ENCODE measurements at regions not wholly inside any gene's neighbourhood (a gene's known extent, or its start where the extent isn't known, plus 50 kb on each side); places are given as distances from the start of the nearest gene placed in this dataset.

GRCh38 chr17:54666559-54666958, 234.1 kb upstream of the TOM1L1 start:
- TF ChIP-seq YY1 (IDR thresholded peaks at IDR 0.05; ENCODE audit: extremely low read depth, insufficient replicate concordance, low read depth, low read length), result no peak
- TF ChIP-seq RAD21 (IDR thresholded peaks at IDR 0.05; ENCODE audit: low read depth), result no peak
- no peak for TF ChIP-seq POLR2AphosphoS5 (IDR thresholded peaks at IDR 0.05; ENCODE audit: low read depth, low read length)
- TF ChIP-seq, protein P1, sequence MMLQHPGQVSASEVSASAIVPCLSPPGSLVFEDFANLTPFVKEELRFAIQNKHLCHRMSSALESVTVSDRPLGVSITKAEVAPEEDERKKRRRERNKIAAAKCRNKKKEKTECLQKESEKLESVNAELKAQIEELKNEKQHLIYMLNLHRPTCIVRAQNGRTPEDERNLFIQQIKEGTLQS (IDR thresholded peaks at IDR 0.05), result no peak
- TF ChIP-seq SP1 (IDR thresholded peaks at IDR 0.05; ENCODE audit: low read depth), result no peak
- TF ChIP-seq ELF1 (IDR thresholded peaks at IDR 0.05; ENCODE audit: borderline replicate concordance, low read depth), result no peak
- TF ChIP-seq SRF (IDR thresholded peaks at IDR 0.05; ENCODE audit: low read depth), result no peak
- no peak for TF ChIP-seq POLR2A (IDR thresholded peaks at IDR 0.05; ENCODE audit: borderline replicate concordance, extremely low read depth, insufficient read depth, insufficient read length)
- TF ChIP-seq, protein P2, sequence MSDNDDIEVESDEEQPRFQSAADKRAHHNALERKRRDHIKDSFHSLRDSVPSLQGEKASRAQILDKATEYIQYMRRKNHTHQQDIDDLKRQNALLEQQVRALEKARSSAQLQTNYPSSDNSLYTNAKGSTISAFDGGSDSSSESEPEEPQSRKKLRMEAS (IDR thresholded peaks at IDR 0.05), result no peak
- TF ChIP-seq CBX3 (IDR thresholded peaks at IDR 0.05; ENCODE audit: low read depth), result no peak
- TF ChIP-seq EZH2 (IDR thresholded peaks at IDR 0.05), result no peak
- TF ChIP-seq EZH2phosphoT487 (IDR thresholded peaks at IDR 0.05; ENCODE audit: borderline replicate concordance), result no peak
- TF ChIP-seq, protein P3, sequence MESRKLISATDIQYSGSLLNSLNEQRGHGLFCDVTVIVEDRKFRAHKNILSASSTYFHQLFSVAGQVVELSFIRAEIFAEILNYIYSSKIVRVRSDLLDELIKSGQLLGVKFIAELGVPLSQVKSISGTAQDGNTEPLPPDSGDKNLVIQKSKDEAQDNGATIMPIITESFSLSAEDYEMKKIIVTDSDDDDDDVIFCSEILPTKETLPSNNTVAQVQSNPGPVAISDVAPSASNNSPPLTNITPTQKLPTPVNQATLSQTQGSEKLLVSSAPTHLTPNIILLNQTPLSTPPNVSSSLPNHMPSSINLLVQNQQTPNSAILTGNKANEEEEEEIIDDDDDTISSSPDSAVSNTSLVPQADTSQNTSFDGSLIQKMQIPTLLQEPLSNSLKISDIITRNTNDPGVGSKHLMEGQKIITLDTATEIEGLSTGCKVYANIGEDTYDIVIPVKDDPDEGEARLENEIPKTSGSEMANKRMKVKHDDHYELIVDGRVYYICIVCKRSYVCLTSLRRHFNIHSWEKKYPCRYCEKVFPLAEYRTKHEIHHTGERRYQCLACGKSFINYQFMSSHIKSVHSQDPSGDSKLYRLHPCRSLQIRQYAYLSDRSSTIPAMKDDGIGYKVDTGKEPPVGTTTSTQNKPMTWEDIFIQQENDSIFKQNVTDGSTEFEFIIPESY (IDR thresholded peaks at IDR 0.05; ENCODE audit: extremely low read depth, insufficient replicate concordance, low read length), result no peak
- no peak for TF ChIP-seq ZFX (IDR thresholded peaks at IDR 0.05)
- H3K4me2 ChIP-seq (ENCODE audit: low read length), result no peak overlapping the region
- no peaks in the 10 kb centered on the region for H3K27me3 ChIP-seq (ENCODE audit: insufficient read depth, low read length)
- peaks cover 30 to 45% of the 10 kb centered on the region in 2 experiments; a peak in 2 of 4 replicates for H3K9me3 ChIP-seq (ENCODE audit: control insufficient read depth in 1 of 2, insufficient read depth in 1 of 2, low read depth in 1 of 2, low read length in 2 of 2)
- no TSS peak for BruUV-seq (replicated peaks)
- no peak overlapping the region for H3K9ac ChIP-seq (ENCODE audit: low read length)
- ChIA-PET CTCF (no interaction called here), RAD21 (ENCODE audit: low non-redundant PET in 1 of 2, low total read pairs in 2 of 2, uncharacterized antibody in 2 of 2, unreplicated experiment in 2 of 2) (no interaction called here), POLR2A (no interaction called here)
- no peaks in the 10 kb centered on the region for H4K20me1 ChIP-seq (ENCODE audit: insufficient read depth)
- no peaks in the 10 kb centered on the region for H3K4me1 ChIP-seq (ENCODE audit: control insufficient read depth in 1 of 2, insufficient read depth in 2 of 2, low read length in 2 of 2)
- H3K79me2 ChIP-seq (ENCODE audit: insufficient read depth, low read length), result no peaks in the 10 kb centered on the region
- no peak for DNase-seq (ENCODE audit: low read depth, low spot score)
- no peaks in the 10 kb centered on the region for H3K9me2 ChIP-seq (ENCODE audit: insufficient read depth)
- no peak for ATAC-seq
- H3K36me3 ChIP-seq (ENCODE audit: control insufficient read depth in 1 of 2, insufficient read depth in 2 of 2, low read length in 2 of 2), result no peaks in the 10 kb centered on the region
- no peak overlapping the region for H3K27ac ChIP-seq (ENCODE audit: low read depth, low read length)
- no peak overlapping the region for H3K4me3 ChIP-seq (replicated peaks in 1 of 2; ENCODE audit: low read depth in 1 of 2, low read length in 2 of 2)
- intact Hi-C loops (cut with micrococcal nuclease), result no loop called here
- H2AFZ ChIP-seq (ENCODE audit: low read depth, low read length, poor library complexity, severe bottlenecking), result no peak overlapping the region
